Esophagus (tissue), 2 donors: ENCODE measurements at regions not wholly inside any gene's neighbourhood (a gene's known extent, or its start where the extent isn't known, plus 50 kb on each side); places are given as distances from the start of the nearest gene placed in this dataset.

Experiments
- H3K27ac ChIP-seq, 2 donors: one replicate each; pipeline ENCODE4 v1.5.1; 2013; ENCODE audit warnings: low read depth in 2 of 2, mild to moderate bottlenecking in 2 of 2, inconsistent platforms in 1 of 2, low read length in 1 of 2, moderate library complexity in 1 of 2
- H3K27me3 ChIP-seq, 2 donors: one replicate each; pipeline ENCODE4 v1.6.1; 2013; ENCODE audit warnings: low read length in 2 of 2, control low read depth in 1 of 2, mild to moderate bottlenecking in 1 of 2; ENCODE audit not compliant: insufficient read depth in 2 of 2, control insufficient read depth in 1 of 2
- H3K36me3 ChIP-seq, 2 donors: one replicate each; pipeline ENCODE4 v1.6.1; 2013; ENCODE audit warnings: low read length in 1 of 2; ENCODE audit not compliant: control insufficient read depth in 2 of 2, insufficient read depth in 2 of 2
- H3K4me1 ChIP-seq, 2 donors: one replicate each; pipeline ENCODE4 v1.6.1; 2013; ENCODE audit warnings: low read length in 1 of 2; ENCODE audit not compliant: control insufficient read depth in 2 of 2, insufficient read depth in 2 of 2
- H3K4me3 ChIP-seq, 2 donors: one replicate each; pipeline ENCODE4 v1.5.1; 2013; ENCODE audit warnings: low read length in 2 of 2, mild to moderate bottlenecking in 2 of 2, low read depth in 1 of 2, moderate library complexity in 1 of 2
- H3K9me3 ChIP-seq, 2 donors: one replicate each; pipeline ENCODE4 v1.6.1; 2013; ENCODE audit warnings: mild to moderate bottlenecking in 2 of 2, low read depth in 1 of 2, low read length in 1 of 2, moderate library complexity in 1 of 2; ENCODE audit not compliant: control insufficient read depth in 2 of 2, insufficient read depth in 1 of 2
- WGBS, 2 donors: extraction: QIAGEN DNeasy Blood & Tissue Kit; methylation state at CpG; one replicate each; pipeline ENCODE4 v1.1.7; 2013; 5-methylcytosine and 5-hydroxymethylcytosine counted together
- donor health status: healthy with polysubstance abuse.
- donor health status: Bipolar disorder and iron deficiency.

DNA sequence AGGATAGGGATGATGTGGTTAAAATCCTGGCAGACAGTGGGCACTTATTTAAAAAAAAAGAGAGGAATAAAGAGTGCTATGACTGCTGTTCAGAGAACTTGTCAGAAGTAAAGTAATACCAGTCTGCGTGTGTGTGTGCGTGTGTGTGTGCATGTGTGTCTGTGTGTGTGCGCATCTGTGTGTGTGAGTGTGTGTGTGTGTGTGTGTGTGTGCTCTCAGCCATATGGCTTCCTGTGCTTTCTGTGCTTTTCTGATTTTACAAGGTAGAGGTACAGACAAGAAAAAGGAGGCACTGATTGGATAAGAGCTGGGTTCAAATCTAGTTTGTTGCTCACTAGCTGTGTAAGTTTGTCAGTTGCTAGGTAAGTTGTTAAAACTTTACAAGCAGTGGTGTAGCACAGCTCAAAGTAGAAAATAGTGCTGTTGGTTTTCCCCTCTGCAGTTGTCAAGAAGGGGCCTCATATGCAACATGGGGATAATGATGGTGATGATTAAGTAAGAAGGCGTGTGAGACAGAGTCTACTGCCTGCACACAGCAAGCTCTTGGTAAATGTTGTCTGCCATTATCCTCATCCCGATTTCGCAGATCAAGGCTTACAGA, 155.3 kb upstream of the ZNF217 start:
- H3K27ac ChIP-seq, result peak overlapping the region; percentile 65 to 66
- H3K4me3 ChIP-seq, result no peak overlapping the region
- H3K9me3 ChIP-seq, result no peaks in the 10 kb centered on the region
- H3K36me3 ChIP-seq, result no peaks in the 10 kb centered on the region
- peaks cover 0 to 7% of the 10 kb centered on the region in 2 donors for H3K4me1 ChIP-seq
- WGBS, 2 donors, result 73 to 78% methylated on average over 6 of the region's 6 CpGs
- no peaks in the 10 kb centered on the region for H3K27me3 ChIP-seq

DNA sequence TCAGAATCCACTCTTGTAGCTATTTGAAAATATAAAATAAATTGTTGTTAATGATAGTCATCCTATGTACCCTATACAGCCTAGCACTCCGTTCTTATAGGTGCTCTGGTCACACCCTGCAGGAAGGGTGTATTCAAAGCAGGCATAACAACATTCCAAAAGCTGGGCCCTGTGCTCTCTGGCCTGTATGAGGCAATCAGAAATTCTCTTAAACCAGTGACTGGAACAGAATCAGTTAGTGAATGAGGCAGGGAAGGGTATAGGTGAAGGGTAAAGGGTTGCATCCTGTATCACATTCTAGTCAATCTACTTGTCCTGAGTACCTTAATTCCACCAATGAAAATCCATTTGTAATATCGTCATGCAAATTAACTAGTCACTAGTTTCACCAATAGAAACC, 154.5 kb upstream of the ZNF217 start:
- Histone ChIP-seq H3K4me3 (no peak overlapping the region), H3K27me3 (no peaks in the 10 kb centered on the region), H3K36me3 (no peaks in the 10 kb centered on the region), H3K9me3 (no peaks in the 10 kb centered on the region), H3K4me1 (peaks cover 0 to 7% of the 10 kb centered on the region in 2 donors), H3K27ac (peak overlapping the region; percentile 65)
- 74 to 78% methylated on average over 2 of the region's 2 CpGs for WGBS, 2 donors

DNA sequence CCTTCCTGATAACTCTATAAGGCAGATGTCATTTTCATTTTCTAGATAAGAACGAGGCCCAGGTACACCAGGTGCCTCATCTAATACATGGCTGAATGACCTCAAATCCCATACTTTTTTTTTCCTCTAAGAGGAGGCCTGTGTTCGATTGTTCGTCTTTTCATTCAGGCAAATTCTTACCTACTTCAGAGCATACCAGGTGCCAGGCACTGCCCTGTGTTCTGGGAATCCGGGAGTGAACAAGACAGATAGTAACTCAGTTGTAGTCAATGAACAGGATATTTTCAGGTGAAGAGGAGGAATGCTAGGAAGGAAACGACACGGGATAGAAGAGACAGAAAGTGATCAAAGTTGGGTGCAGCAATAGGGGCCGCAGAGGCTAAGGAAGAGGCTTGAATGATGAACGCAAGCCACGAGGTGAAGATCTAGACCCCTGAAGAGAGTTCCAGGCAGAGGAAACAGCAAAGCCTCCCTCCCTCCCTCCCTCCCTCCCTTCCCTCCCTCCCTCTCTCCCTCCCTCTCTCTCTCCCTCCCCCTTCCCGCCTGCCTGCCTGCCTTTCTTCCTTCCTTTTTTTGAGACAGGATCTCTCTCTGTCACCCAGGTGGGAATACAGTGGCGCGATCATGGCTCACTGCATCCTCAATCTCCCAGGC, 150.1 kb upstream of the ZNF217 start:
- no peak overlapping the region for H3K27ac ChIP-seq
- H3K4me3 ChIP-seq, result no peak overlapping the region
- no peaks in the 10 kb centered on the region for H3K9me3 ChIP-seq
- no peaks in the 10 kb centered on the region for H3K4me1 ChIP-seq
- no peaks in the 10 kb centered on the region for H3K27me3 ChIP-seq
- WGBS, 2 donors, result 77 to 82% methylated on average over 11 of the region's 12 CpGs
- no peaks in the 10 kb centered on the region for H3K36me3 ChIP-seq

DNA sequence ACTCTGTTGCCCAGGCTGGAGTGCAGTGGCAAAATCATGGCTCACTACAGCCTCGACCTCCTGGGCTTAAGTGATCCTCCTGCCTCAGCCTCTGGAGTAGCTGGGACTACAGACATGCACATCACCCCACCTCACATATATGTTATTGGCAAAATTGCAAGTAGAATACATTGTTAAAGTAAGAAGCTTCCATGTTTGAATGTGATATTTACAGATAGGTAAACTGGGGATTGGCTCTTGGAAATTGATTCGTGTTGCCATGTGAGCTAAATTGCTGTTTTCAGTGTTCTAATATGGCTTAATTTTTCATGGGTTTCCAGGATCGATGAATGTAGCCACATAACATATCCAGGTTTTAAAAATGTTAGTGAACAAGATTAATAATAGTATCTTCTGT, 149.0 kb upstream of the ZNF217 start:
- Histone ChIP-seq H3K4me3 (no peak overlapping the region), H3K9me3 (no peaks in the 10 kb centered on the region), H3K4me1 (no peaks in the 10 kb centered on the region), H3K27ac (no peak overlapping the region), H3K27me3 (no peaks in the 10 kb centered on the region), H3K36me3 (no peaks in the 10 kb centered on the region)
- WGBS, 2 donors, result 95 to 96% methylated on average over 3 of the region's 3 CpGs

GRCh38 chr20:53741726-53742028, 148.0 kb upstream of the ZNF217 start:
- Histone ChIP-seq H3K9me3 (no peaks in the 10 kb centered on the region), H3K36me3 (no peaks in the 10 kb centered on the region), H3K4me3 (no peak overlapping the region), H3K27ac (no peak overlapping the region), H3K27me3 (no peaks in the 10 kb centered on the region), H3K4me1 (no peaks in the 10 kb centered on the region)
- WGBS, 2 donors, result 94 to 98% methylated on average over 3 of the region's 3 CpGs

DNA sequence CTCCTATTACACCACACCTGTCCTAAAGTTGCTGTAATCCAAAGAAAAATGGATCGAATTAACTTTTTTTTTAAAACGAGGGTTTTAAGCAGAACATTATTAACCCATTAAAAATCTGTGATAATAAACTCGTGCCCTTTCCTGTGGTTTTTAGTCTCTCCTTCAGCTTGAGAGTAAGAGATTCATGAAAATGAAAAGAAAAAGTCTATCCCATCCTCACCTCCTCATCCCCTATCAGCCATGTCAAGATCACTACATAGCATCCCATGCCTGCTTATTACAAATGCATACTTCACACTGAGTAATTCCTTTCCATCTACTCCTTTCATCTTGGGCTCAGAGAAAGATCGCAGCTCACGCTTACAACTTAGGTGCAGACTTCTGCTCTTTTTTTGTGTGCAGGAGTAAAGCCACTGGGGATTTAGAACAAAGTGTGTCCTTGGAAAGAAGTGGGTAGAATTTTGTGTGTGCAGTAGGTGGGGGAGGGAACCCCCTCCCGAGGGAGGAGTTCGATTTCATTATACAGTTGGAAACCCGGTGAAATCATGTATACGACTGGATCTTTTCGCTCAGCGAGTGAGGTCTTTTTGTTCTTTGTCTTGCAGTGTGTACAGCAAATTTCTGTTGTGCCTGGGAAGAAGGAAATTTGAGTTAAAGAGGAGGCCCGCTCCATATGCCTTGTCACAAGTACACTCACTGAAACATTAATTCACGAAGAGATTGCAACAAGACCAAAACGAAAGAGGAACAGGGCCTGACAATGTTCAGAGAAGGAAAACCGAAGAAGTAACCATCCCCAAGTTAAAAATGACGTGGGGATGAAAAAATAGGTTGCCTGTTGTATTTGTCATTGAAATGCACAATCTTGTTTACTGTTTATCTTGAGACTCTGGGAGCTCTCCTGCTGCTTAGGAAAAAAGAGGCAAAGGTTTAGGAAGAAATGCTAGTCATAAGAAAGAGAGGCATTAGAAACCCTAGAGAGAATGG, 146.5 kb upstream of the ZNF217 start:
- Histone ChIP-seq H3K4me3 (peak overlapping the region in 1 of 2 donors; percentile 34), H3K4me1 (no peaks in the 10 kb centered on the region), H3K9me3 (no peaks in the 10 kb centered on the region), H3K27ac (peak overlapping the region; percentile 82 to 88), H3K36me3 (no peaks in the 10 kb centered on the region), H3K27me3 (no peaks in the 10 kb centered on the region)
- 33 to 40% methylated on average over 16 of the region's 16 CpGs for WGBS, 2 donors

DNA sequence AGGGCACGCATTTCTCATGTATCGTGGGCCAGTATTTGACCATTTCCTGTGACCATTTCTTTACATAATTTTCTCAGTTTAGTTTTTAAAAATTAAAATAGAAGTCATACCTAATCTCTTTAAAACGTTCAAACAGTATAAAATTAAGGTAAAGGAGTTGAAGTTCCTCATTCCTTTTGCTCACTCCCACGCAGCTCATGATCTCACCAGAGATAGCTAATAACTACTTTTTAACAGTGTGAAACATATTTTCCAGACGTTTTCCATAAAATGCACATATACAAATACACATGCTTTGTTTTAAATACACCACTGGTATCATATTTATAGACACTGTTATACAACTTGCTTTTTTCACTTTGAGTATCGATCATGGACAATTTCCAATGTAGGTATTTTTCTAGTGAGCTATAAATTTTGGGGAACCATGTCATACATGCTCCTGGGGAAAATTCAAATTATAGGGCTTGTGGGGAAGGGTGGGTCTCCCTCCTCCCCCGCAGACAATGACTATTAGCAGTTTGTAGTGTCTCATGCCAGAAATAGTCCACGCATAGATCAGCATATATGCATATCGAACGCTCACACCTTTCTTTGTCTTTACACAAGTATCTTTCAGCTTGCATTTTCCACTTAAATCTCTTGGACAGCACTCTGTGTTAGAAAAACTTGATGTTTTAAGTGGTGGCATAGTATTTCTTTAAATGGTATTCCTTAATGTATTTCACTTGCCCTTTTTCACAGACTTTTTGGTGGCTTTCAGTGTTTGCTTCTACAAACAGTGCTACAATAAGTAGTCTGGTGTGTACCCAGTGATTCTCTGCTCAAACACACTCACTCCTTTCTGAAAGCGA, 145.5 kb upstream of the ZNF217 start:
- Histone ChIP-seq H3K4me3 (peak overlapping the region in 1 of 2 donors; percentile 34), H3K27ac (peak overlapping the region; percentile 88 to 89), H3K9me3 (no peaks in the 10 kb centered on the region), H3K4me1 (peaks cover 0 to under 1% of the 10 kb centered on the region in 2 donors), H3K36me3 (no peaks in the 10 kb centered on the region), H3K27me3 (no peaks in the 10 kb centered on the region)
- WGBS, 2 donors, result 40 to 50% methylated on average over 11 of the region's 11 CpGs

DNA sequence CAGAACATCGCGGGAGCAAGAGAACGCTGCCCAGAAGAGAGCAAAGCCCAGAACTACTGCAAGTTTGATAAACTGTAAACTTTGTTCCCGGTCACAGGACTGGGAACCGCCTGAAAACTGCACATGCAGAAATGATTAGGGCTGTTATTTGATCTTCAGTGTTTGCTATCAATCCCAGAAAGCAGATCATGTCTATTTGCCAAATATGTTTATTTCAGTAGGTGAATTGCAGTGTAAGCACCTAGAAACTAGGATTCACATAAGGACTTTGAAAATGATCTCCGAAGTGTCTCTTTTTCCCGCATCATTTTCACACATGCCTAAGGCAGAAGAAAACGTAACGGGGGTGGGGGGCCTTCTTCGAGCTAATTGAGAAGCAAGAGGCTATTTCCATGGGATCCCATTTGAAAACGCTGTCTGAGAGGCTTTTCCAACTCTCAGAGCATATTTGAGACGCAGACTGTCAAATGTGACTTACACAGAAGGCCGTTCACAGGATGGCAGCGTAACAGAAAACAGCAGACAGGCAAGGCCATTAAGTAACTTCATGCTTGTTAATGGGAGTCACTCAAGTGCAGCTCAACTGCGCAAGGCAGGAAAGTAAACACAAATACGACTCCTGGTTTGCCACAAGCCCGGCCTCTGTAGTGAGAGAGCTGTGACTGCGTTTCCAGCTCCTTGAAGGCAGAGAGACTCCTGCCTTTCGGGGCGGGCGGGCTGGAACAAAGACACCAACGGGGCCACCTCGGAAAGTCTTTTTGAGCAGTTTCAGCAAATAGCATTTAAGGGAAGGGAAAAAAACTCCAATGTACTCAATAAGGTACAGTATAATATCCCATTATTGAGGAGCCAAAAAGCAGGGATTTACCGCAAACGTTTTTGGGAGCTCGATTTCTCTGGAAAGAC, 144.7 kb upstream of the ZNF217 start:
- H3K36me3 ChIP-seq, result no peaks in the 10 kb centered on the region
- 40 to 48% methylated on average over 26 of the region's 26 CpGs for WGBS, 2 donors
- H3K4me1 ChIP-seq, result peaks cover 0 to 2% of the 10 kb centered on the region in 2 donors
- peak overlapping the region; percentile 88 to 89 for H3K27ac ChIP-seq
- H3K27me3 ChIP-seq, result no peaks in the 10 kb centered on the region
- no peaks in the 10 kb centered on the region for H3K9me3 ChIP-seq
- peak overlapping the region in 1 of 2 donors; percentile 27 for H3K4me3 ChIP-seq
